Liver (tissue), 3 donors: ENCODE measurements at regions not wholly inside any gene's neighbourhood (a gene's known extent, or its start where the extent isn't known, plus 50 kb on each side); places are given as distances from the start of the nearest gene placed in this dataset.

Source experiments
- TAF1 ChIP-seq: conservative IDR thresholded peaks from 2 replicates; pipeline ENCODE4 v1.6.1; 2016; ENCODE audit warnings: antibody characterized with exemption, mild to moderate bottlenecking
- TF ChIP-seq, protein P1 (sequence below): fragments of 150-350 bp; IDR thresholded peaks from 2 replicates; pipeline ENCODE4 v1.5.1; 2017; ENCODE audit warnings: improper control_type of control experiment, low read depth, low read length; ENCODE audit not compliant: missing input control
- donor health status: healthy.
- donor health status: healthy.

DNA sequence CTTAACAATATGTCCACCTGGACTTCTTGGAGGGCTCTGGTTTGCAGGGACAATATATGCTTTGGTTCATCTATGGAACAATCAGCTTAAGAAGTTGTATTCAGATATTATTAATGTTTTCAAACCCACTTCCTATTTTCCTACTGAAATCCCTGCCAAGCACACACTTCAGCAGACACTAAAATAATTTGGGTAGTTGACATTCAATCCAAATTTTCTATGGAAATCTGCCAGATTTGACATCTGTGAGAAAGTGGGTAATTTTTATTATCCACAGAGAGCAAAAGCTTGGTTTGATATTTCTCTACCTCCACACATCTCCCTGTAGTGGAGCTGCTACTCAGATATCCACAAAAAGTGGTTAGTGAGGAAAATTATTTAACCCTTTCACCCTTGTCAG lies 378.8 kb upstream of the SOX5 start:
- no peak for TF ChIP-seq TAF1
- TF ChIP-seq, protein P1, sequence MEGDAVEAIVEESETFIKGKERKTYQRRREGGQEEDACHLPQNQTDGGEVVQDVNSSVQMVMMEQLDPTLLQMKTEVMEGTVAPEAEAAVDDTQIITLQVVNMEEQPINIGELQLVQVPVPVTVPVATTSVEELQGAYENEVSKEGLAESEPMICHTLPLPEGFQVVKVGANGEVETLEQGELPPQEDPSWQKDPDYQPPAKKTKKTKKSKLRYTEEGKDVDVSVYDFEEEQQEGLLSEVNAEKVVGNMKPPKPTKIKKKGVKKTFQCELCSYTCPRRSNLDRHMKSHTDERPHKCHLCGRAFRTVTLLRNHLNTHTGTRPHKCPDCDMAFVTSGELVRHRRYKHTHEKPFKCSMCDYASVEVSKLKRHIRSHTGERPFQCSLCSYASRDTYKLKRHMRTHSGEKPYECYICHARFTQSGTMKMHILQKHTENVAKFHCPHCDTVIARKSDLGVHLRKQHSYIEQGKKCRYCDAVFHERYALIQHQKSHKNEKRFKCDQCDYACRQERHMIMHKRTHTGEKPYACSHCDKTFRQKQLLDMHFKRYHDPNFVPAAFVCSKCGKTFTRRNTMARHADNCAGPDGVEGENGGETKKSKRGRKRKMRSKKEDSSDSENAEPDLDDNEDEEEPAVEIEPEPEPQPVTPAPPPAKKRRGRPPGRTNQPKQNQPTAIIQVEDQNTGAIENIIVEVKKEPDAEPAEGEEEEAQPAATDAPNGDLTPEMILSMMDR: no peak
